Activated B cell treated with CpG ODN at 0.5 μM for 24 hours (primary cell): ENCODE measurements at regions not wholly inside any gene's neighbourhood (a gene's known extent, or its start where the extent isn't known, plus 50 kb on each side); places are given as distances from the start of the nearest gene placed in this dataset.

Source experiments
- ATAC-seq: fragments of 200-7000 bp; cut with Tn5 transposase; one replicate; pipeline ENCODE4 v1.10.0; 2021; ENCODE audit warnings: low read depth, mild to moderate bottlenecking, moderate library complexity
- CTCF ChIA-PET: fragments of 350-600 bp; sonication (Branson Sonifier 250); formaldehyde crosslinking; loops from one replicate; lab custom pipeline; 2021; ENCODE audit warnings: antibody characterized with exemption; lab: Charles Lee
- POLR2A ChIA-PET: fragments of 350-600 bp; sonication (Branson Sonifier 250); formaldehyde crosslinking; loops from one replicate; lab custom pipeline; 2021; ENCODE audit warnings: antibody characterized with exemption; lab: Charles Lee
- DNase-seq: peaks from one replicate; pipeline ENCODE4 v3.0.0; 2022
- H3K27ac Mint-ChIP-seq: one replicate; pipeline ENCODE4 v1.8.0; 2020; ENCODE audit warnings: mixed read lengths
- H3K27me3 Mint-ChIP-seq: one replicate; pipeline ENCODE4 v1.8.0; 2021; ENCODE audit warnings: mixed read lengths
- H3K36me3 Mint-ChIP-seq: one replicate; pipeline ENCODE4 v1.8.0; 2021; ENCODE audit warnings: low read depth, mixed read lengths
- H3K4me1 Mint-ChIP-seq: one replicate; pipeline ENCODE4 v1.8.0; 2021; ENCODE audit warnings: mixed read lengths
- H3K4me3 Mint-ChIP-seq: one replicate; pipeline ENCODE4 v1.8.0; 2020; ENCODE audit warnings: mild to moderate bottlenecking, mixed read lengths
- H3K9me3 Mint-ChIP-seq: one replicate; pipeline ENCODE4 v1.8.0; 2020; ENCODE audit warnings: mixed read lengths
- CTCF ChIP-seq: fragments of 200-600 bp; IDR thresholded peaks from one replicate; pipeline ENCODE4 v1.8.0; 2022; ENCODE audit warnings: antibody characterized with exemption, mild to moderate bottlenecking
- intact Hi-C: fragments of 100-400 bp; cut with micrococcal nuclease; formaldehyde crosslinking; loops from one replicate; pipeline ENCODE4 v1.15.1; 2024

GRCh38 chr18:40048253-40048652 is 1906.8 kb upstream of the PIK3C3 start:
- H3K4me1 Mint-ChIP-seq = no peaks in the 10 kb centered on the region
- DNase-seq = no peak
- no peak overlapping the region for H3K4me3 Mint-ChIP-seq
- H3K36me3 Mint-ChIP-seq = no peaks in the 10 kb centered on the region
- no peaks in the 10 kb centered on the region for H3K9me3 Mint-ChIP-seq
- ChIA-PET POLR2A (no interaction called here), CTCF (no interaction called here)
- no peak overlapping the region for H3K27ac Mint-ChIP-seq
- no peak for TF ChIP-seq CTCF
- no peaks in the 10 kb centered on the region for H3K27me3 Mint-ChIP-seq
- intact Hi-C loops = no loop called here
- no peak for ATAC-seq

- no peaks in the 10 kb centered on the region for H3K36me3 Mint-ChIP-seq
- H3K27ac Mint-ChIP-seq = no peak overlapping the region
- ChIA-PET CTCF (no interaction called here), POLR2A (no interaction called here)
- no peaks in the 10 kb centered on the region for H3K4me1 Mint-ChIP-seq
- intact Hi-C loops = no loop called here
- TF ChIP-seq CTCF = no peak
- no peak overlapping the region for H3K4me3 Mint-ChIP-seq
- no peaks in the 10 kb centered on the region for H3K27me3 Mint-ChIP-seq
- no peaks in the 10 kb centered on the region for H3K9me3 Mint-ChIP-seq
- ATAC-seq (no peak), DNase-seq (no peak)
These were observed 1908.4 kb upstream of the PIK3C3 start for GRCh38 chr18:40046596-40046995.

- Mint-ChIP-seq H3K4me3 (no peak overlapping the region), H3K27me3 (no peaks in the 10 kb centered on the region), H3K27ac (no peak overlapping the region), H3K9me3 (peaks cover 7% of the 10 kb centered on the region), H3K4me1 (no peaks in the 10 kb centered on the region), H3K36me3 (no peaks in the 10 kb centered on the region)
- intact Hi-C loops = no loop called here
- CTCF ChIA-PET = no interaction called here
- TF ChIP-seq CTCF = no peak
- DNase-seq = no peak
- POLR2A ChIA-PET = no interaction called here
- ATAC-seq = no peak
These were observed 1913.1 kb upstream of the PIK3C3 start for GRCh38 chr18:40041951-40042350.

- no peaks in the 10 kb centered on the region for H3K4me1 Mint-ChIP-seq
- POLR2A ChIA-PET = no interaction called here
- no peak overlapping the region for H3K4me3 Mint-ChIP-seq
- CTCF ChIA-PET = no interaction called here
- H3K27ac Mint-ChIP-seq = no peak overlapping the region
- TF ChIP-seq CTCF = no peak
- DNase-seq (no peak), ATAC-seq (no peak)
- intact Hi-C loops = no loop called here
- H3K9me3 Mint-ChIP-seq = peaks cover 7% of the 10 kb centered on the region
- no peaks in the 10 kb centered on the region for H3K36me3 Mint-ChIP-seq
- no peaks in the 10 kb centered on the region for H3K27me3 Mint-ChIP-seq
These were observed 1914.5 kb upstream of the PIK3C3 start for GRCh38 chr18:40040574-40040973.

- ChIA-PET POLR2A (no interaction called here), CTCF (no interaction called here)
- no peaks in the 10 kb centered on the region for H3K4me1 Mint-ChIP-seq
- no peaks in the 10 kb centered on the region for H3K36me3 Mint-ChIP-seq
- H3K4me3 Mint-ChIP-seq = no peak overlapping the region
- intact Hi-C loops = no loop called here
- no peak overlapping the region for H3K27ac Mint-ChIP-seq
- no peaks in the 10 kb centered on the region for H3K27me3 Mint-ChIP-seq
- peaks cover 7% of the 10 kb centered on the region for H3K9me3 Mint-ChIP-seq
- TF ChIP-seq CTCF = no peak
- ATAC-seq (no peak), DNase-seq (no peak)
These were observed 1917.7 kb upstream of the PIK3C3 start for GRCh38 chr18:40037356-40037755.
